HG03045 (cell line): ENCODE measurements at regions not wholly inside any gene's neighbourhood (a gene's known extent, or its start where the extent isn't known, plus 50 kb on each side); places are given as distances from the start of the nearest gene placed in this dataset.
"Not testable (repeated sequence)": the region's sequence is repeated elsewhere in the genome, so short reads cannot be mapped to it uniquely, and the experiment has no call there.

Source experiments
- ATAC-seq: cut with Tn5 transposase; IDR thresholded peaks from one replicate; pipeline ENCODE4 v1.9.1; 2021; ENCODE audit warnings: mild to moderate bottlenecking, moderate library complexity; ENCODE audit not compliant: unreplicated experiment

GRCh38 chr1:213415691-213416380 lies 364.8 kb downstream of the RPS6KC1 start:
- ATAC-seq, result no peak

GRCh38 chr1:213416461-213417224 lies 365.6 kb downstream of the RPS6KC1 start:
- no peak for ATAC-seq

- ATAC-seq, result no peak
Observed at GRCh38 chr1:213417225-213417820, 366.3 kb downstream of the RPS6KC1 start.

GRCh38 chr1:213417846-213418245 lies 366.8 kb downstream of the RPS6KC1 start:
- ATAC-seq, result no peak

GRCh38 chr1:213418268-213419071 lies 367.4 kb downstream of the RPS6KC1 start:
- ATAC-seq, result no peak

- ATAC-seq, result no peak
Observed at GRCh38 chr1:213419401-213420030, 368.5 kb downstream of the RPS6KC1 start.

- ATAC-seq, result not testable (repeated sequence)
Observed at GRCh38 chr1:213421178-213421577, 370.1 kb downstream of the RPS6KC1 start.

GRCh38 chr1:213423041-213423440 lies 372.0 kb downstream of the RPS6KC1 start:
- ATAC-seq, result no peak

- no peak for ATAC-seq
Observed at GRCh38 chr1:213423605-213424004, 372.6 kb downstream of the RPS6KC1 start.

GRCh38 chr1:213425376-213426030 lies 374.5 kb downstream of the RPS6KC1 start:
- no peak for ATAC-seq

- no peak for ATAC-seq
Observed at GRCh38 chr1:213429642-213430041, 378.6 kb downstream of the RPS6KC1 start.

GRCh38 chr1:213435715-213436114 lies 384.7 kb downstream of the RPS6KC1 start:
- ATAC-seq, result no peak

GRCh38 chr1:213438339-213438738 lies 387.3 kb downstream of the RPS6KC1 start:
- no peak for ATAC-seq

- no peak for ATAC-seq
Observed at GRCh38 chr1:213439703-213440102, 388.7 kb downstream of the RPS6KC1 start.

GRCh38 chr1:213440766-213441165 lies 389.7 kb downstream of the RPS6KC1 start:
- no peak for ATAC-seq

- ATAC-seq, result no peak
Observed at GRCh38 chr1:213443415-213443814, 392.4 kb downstream of the RPS6KC1 start.

- no peak for ATAC-seq
Observed at GRCh38 chr1:213444224-213444623, 393.2 kb downstream of the RPS6KC1 start.

GRCh38 chr1:213446496-213446895 lies 395.5 kb downstream of the RPS6KC1 start:
- no peak for ATAC-seq

GRCh38 chr1:213448360-213448759 lies 397.3 kb downstream of the RPS6KC1 start:
- ATAC-seq, result no peak

GRCh38 chr1:213448776-213449175 lies 397.7 kb downstream of the RPS6KC1 start:
- ATAC-seq, result no peak
